Lower leg skin (tissue), 4 donors: ENCODE measurements at regions not wholly inside any gene's neighbourhood (a gene's known extent, or its start where the extent isn't known, plus 50 kb on each side); places are given as distances from the start of the nearest gene placed in this dataset.

Source experiments
- DNase-seq, 2 donors: peaks; one replicate each; pipeline ENCODE4 v3.0.0-alpha.2; 2019; ENCODE audit warnings: low spot score in 2 of 2
- H3K4me3 ChIP-seq: fragments of 200-600 bp; sonication (generic); 2 replicates; pipeline ENCODE4 v1.5.1; 2017; ENCODE audit warnings: mild to moderate bottlenecking, low read depth; ENCODE audit not compliant: poor library complexity, severe bottlenecking
- CTCF ChIP-seq, 3 donors: fragments of 450-650 bp; IDR thresholded peaks; one replicate each; pipeline ENCODE4 v1.5.1; 2016; ENCODE audit warnings: antibody characterized with exemption in 3 of 3, mild to moderate bottlenecking in 3 of 3, moderate library complexity in 2 of 3
- POLR2A ChIP-seq, 2 donors: fragments of 450-650 bp; IDR thresholded peaks; one replicate each; pipeline ENCODE4 v1.6.1; 2016 to 2017; ENCODE audit warnings: antibody characterized with exemption in 2 of 2, mild to moderate bottlenecking in 1 of 2, moderate library complexity in 1 of 2
- WGBS, 2 donors: methylation state at CpG; one replicate each; pipeline ENCODE4 v1.1.5; 2018; 5-methylcytosine and 5-hydroxymethylcytosine counted together
- intact Hi-C: fragments of 100-400 bp; cut with DNase I; formaldehyde crosslinking; loops from one replicate; pipeline ENCODE4 v1.15.0; 2023; ENCODE audit warnings: low total_unique reads

GRCh38 chrX:110436523-110436922 is 77.9 kb downstream of the RTL9 start:
- no peak for DNase-seq
- intact Hi-C loops = no loop called here
- no peak for TF ChIP-seq CTCF (IDR thresholded peaks at IDR 0.05)
- TF ChIP-seq POLR2A (IDR thresholded peaks at IDR 0.05) = no peak
- H3K4me3 ChIP-seq = no peak overlapping the region

- H3K4me3 ChIP-seq = no peak overlapping the region
- intact Hi-C loops = no loop called here
- TF ChIP-seq CTCF (IDR thresholded peaks at IDR 0.05) = no peak
- TF ChIP-seq POLR2A (IDR thresholded peaks at IDR 0.05) = no peak
- no peak for DNase-seq
- 56 to 67% methylated on average over 2 of the region's 2 CpGs for WGBS, 2 donors
Measured at GRCh38 chrX:110437686-110438085, 79.0 kb downstream of the RTL9 start.

GRCh38 chrX:110440016-110440805 is 81.6 kb downstream of the RTL9 start:
- no peak for TF ChIP-seq CTCF (IDR thresholded peaks at IDR 0.05)
- no peak for TF ChIP-seq POLR2A (IDR thresholded peaks at IDR 0.05)
- no peak overlapping the region for H3K4me3 ChIP-seq
- DNase-seq = no peak
- 67 to 74% methylated on average over 11 of the region's 11 CpGs for WGBS, 2 donors
- intact Hi-C loops = no loop called here

- 0% methylated on average over 1 of the region's 1 CpG; no CpG with 5 or more reads in 1 of the 2 donors for WGBS, 2 donors
- no peak for DNase-seq
- no peak overlapping the region for H3K4me3 ChIP-seq
- intact Hi-C loops = no loop called here
- no peak for TF ChIP-seq POLR2A (IDR thresholded peaks at IDR 0.05)
- no peak for TF ChIP-seq CTCF (IDR thresholded peaks at IDR 0.05)
Measured at GRCh38 chrX:110442635-110443034, 84.0 kb downstream of the RTL9 start.

GRCh38 chrX:110444996-110445395 is 86.3 kb downstream of the RTL9 start:
- TF ChIP-seq CTCF (IDR thresholded peaks at IDR 0.05) (no peak), POLR2A (IDR thresholded peaks at IDR 0.05) (no peak)
- 35 to 53% methylated on average over 4 of the region's 4 CpGs for WGBS, 2 donors
- H3K4me3 ChIP-seq = no peak overlapping the region
- peak in 1 of 2 donors; percentile 0 for DNase-seq
- intact Hi-C loops = no loop called here

GRCh38 chrX:110448459-110448858 is 89.8 kb downstream of the RTL9 start:
- WGBS, 2 donors = 59 to 64% methylated on average over 10 of the region's 10 CpGs
- TF ChIP-seq CTCF (IDR thresholded peaks at IDR 0.05) = no peak
- no peak for TF ChIP-seq POLR2A (IDR thresholded peaks at IDR 0.05)
- intact Hi-C loops = no loop called here
- H3K4me3 ChIP-seq = no peak overlapping the region
- no peak for DNase-seq
